T-helper 1 cell treated with Interleukin-12 subunit alpha and Interleukin-12 subunit beta and Interleukin-4 antibody, amounts not matched to agents 30 μg/mL and 1 μg/mL, for 36 hours (primary cell): ENCODE measurements at regions not wholly inside any gene's neighbourhood (a gene's known extent, or its start where the extent isn't known, plus 50 kb on each side); places are given as distances from the start of the nearest gene placed in this dataset.

Experiments used
- H3K27ac Mint-ChIP-seq: one replicate; pipeline ENCODE4 v1.8.0; 2021; ENCODE audit warnings: mild to moderate bottlenecking, mixed read lengths
- H3K27me3 Mint-ChIP-seq: one replicate; pipeline ENCODE4 v1.8.0; 2021; ENCODE audit warnings: low read depth, mixed read lengths
- H3K36me3 Mint-ChIP-seq: one replicate; pipeline ENCODE4 v1.8.0; 2021; ENCODE audit warnings: low read depth, mixed read lengths
- H3K4me1 Mint-ChIP-seq: one replicate; pipeline ENCODE4 v1.8.0; 2021; ENCODE audit warnings: low read depth, mixed read lengths
- H3K4me3 Mint-ChIP-seq: one replicate; pipeline ENCODE4 v1.8.0; 2021; ENCODE audit warnings: mild to moderate bottlenecking, moderate library complexity, mixed read lengths
- H3K9me3 Mint-ChIP-seq: one replicate; pipeline ENCODE4 v1.8.0; 2021; ENCODE audit warnings: mixed read lengths

- Mint-ChIP-seq H3K27ac (no peak overlapping the region), H3K27me3 (no peaks in the 10 kb centered on the region), H3K36me3 (no peaks in the 10 kb centered on the region), H3K9me3 (no peaks in the 10 kb centered on the region), H3K4me1 (no peaks in the 10 kb centered on the region), H3K4me3 (no peak overlapping the region)
Measured at GRCh38 chr22:48897645-48898370, 929.9 kb downstream of the BRD1 start.

- H3K27me3 Mint-ChIP-seq = no peaks in the 10 kb centered on the region
- H3K36me3 Mint-ChIP-seq = no peaks in the 10 kb centered on the region
- no peak overlapping the region for H3K27ac Mint-ChIP-seq
- H3K9me3 Mint-ChIP-seq = no peaks in the 10 kb centered on the region
- H3K4me1 Mint-ChIP-seq = no peaks in the 10 kb centered on the region
- no peak overlapping the region for H3K4me3 Mint-ChIP-seq
Measured at GRCh38 chr22:48896766-48897644, 930.7 kb downstream of the BRD1 start.

GRCh38 chr22:48895831-48896765 lies 931.6 kb downstream of the BRD1 start:
- Mint-ChIP-seq H3K27ac (no peak overlapping the region), H3K9me3 (no peaks in the 10 kb centered on the region), H3K4me3 (no peak overlapping the region)

DNA sequence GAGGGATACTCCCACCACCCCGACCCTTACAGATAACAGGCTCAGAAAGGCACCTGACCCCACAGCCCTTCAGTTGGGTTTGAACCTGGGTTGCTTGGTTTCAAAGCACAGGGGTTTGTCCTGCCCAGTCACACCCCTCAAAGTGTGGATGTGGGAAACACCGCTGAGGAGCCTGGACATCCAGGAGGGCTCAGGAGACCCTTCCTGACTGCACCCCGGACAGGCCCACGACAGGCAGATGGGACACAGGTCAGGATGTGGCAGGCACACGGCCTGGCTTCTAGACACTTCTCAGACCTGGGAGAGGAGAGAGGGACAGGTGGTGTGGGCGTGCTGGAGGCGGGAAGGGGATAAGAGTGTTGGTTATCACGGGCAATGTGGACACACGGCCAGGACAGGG lies 932.3 kb downstream of the BRD1 start:
- Mint-ChIP-seq H3K9me3 (no peaks in the 10 kb centered on the region), H3K4me3 (no peak overlapping the region), H3K4me1 (no peaks in the 10 kb centered on the region), H3K27me3 (no peaks in the 10 kb centered on the region), H3K36me3 (no peaks in the 10 kb centered on the region), H3K27ac (no peak overlapping the region)

More at GRCh38 chr22:48895831-48896765, 931.6 kb downstream of the BRD1 start:
- H3K27me3 Mint-ChIP-seq = no peaks in the 10 kb centered on the region
- H3K4me1 Mint-ChIP-seq = no peaks in the 10 kb centered on the region
- H3K36me3 Mint-ChIP-seq = no peaks in the 10 kb centered on the region

DNA sequence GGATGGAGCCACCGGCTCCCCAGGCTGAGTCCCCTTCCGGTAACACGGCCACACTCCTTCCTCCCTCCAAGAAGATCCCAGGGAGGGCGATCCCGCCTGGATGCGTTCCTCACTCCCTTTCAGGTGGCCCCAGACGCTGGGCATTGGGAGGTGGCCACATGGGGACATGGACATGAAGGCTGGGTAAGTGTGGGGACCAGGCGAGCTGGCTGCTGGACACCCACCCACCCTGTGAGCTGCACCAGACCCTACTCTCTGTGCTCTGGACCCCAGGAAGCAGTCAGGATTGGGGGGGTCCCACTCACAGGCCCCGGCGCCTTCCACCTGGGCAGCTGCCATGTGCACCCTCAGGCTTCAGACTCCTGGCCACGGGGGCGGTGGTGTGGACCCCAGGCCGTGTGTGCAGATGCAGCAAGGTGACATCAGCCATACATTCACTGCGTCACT lies 932.8 kb downstream of the BRD1 start:
- Mint-ChIP-seq H3K9me3 (no peaks in the 10 kb centered on the region), H3K4me1 (no peaks in the 10 kb centered on the region), H3K36me3 (no peaks in the 10 kb centered on the region), H3K4me3 (no peak overlapping the region), H3K27me3 (no peaks in the 10 kb centered on the region), H3K27ac (no peak overlapping the region)

DNA sequence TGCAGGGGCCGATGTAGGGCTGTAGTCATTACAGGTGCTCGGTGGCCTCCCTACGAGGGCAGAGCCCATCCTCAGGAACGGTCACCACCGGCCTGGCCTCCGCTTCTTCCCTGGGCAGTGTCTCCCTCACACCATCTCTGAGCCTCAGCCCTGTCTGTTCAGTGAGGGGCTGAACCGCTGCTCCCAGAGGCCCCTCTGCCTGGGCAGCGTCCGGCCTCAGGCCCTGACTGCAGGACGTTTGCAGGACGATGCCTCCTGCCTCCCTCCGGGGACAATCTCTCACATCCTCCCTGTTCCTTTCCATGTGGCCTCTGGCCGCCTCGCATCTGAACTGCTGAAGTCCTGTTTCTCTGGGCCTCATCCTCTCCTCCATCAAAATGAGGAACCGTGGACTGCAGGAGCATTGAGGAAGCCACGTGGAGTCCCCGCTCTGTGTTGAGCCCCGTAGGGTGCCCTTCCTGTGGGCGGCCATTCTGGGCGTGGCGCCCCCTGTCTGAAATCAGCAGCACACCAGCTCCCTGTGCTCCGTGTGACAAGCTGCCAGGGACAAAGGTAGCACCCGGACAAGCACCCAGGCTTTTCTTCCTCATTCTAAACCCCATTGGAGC lies 933.5 kb downstream of the BRD1 start:
- Mint-ChIP-seq H3K27me3 (no peaks in the 10 kb centered on the region), H3K4me3 (no peak overlapping the region), H3K4me1 (no peaks in the 10 kb centered on the region), H3K27ac (no peak overlapping the region), H3K36me3 (no peaks in the 10 kb centered on the region), H3K9me3 (no peaks in the 10 kb centered on the region)

DNA sequence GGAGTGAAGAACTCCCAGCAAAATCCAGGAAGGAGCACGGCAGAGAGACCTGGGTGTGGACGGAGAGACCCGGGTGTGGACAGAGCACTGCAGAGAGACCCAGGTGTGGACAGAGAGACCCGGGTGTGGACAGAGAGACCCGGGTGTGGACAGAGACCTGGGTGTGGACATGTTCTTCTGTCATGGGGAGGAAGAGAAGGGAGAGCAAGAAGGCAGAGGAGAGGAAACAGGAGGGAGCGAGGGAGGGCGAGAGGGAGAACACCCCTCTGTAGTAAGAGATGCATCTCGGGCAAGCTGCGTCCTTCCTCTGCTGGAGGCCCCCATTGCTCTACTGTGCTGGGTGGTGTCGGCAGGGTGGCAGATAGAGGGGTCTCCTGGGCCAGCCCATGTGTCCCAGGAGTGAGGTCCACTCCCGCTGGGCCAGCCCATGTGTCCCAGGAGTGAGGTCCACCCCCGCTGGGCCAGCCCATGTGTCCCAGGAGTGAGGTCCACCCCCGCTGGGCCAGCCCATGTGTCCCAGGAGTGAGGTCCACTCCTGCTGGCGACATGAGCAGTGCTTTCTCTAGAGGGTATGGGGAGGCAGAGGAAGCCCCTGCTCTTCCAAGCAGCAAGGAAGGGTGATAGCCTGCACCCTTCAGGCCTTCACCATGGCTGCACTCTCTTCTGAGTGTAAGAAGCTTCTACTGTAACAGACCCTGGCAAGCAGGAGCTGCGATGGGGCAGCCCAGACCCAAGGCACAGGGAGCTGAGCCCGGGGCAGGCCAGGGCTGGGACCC lies 934.2 kb downstream of the BRD1 start:
- Mint-ChIP-seq H3K36me3 (no peaks in the 10 kb centered on the region), H3K4me3 (no peak overlapping the region), H3K27me3 (no peaks in the 10 kb centered on the region), H3K9me3 (no peaks in the 10 kb centered on the region), H3K27ac (no peak overlapping the region), H3K4me1 (no peaks in the 10 kb centered on the region)

DNA sequence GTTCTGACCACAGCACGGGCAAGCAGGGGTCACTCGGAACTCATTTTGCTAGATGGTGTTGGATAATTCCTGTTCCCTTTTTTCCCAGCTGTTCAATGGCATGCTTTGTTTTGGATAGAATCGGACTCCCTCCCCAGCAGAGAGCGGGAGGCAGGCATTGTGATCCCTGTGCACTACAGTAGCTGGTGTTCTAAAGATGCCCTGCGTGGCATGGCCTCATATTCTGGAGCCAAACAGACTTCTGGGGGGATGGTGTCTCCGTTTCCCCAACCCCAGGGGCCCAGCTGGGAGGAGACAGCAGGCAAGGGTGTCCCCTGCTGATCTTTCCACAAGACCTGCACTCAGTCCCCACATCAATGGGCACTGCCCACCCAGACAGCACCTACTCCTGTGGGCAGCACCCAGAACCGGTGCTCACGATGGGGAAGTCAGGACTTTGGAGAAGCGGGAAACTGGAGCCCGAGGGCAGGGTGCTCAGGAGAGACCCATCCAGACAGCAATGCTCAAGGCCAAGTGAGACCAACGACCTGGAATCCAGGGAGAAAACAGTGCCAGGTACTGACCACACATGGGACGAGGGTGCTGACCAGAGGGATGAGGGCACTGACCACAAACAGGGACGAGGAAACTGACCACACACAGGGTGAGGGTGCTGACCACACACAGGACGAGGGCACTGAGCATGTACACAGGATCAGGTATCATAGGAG lies 934.9 kb downstream of the BRD1 start:
- H3K4me3 Mint-ChIP-seq = no peak overlapping the region
- H3K27ac Mint-ChIP-seq = no peak overlapping the region
- no peaks in the 10 kb centered on the region for H3K9me3 Mint-ChIP-seq
- no peaks in the 10 kb centered on the region for H3K36me3 Mint-ChIP-seq
- H3K27me3 Mint-ChIP-seq = no peaks in the 10 kb centered on the region
- H3K4me1 Mint-ChIP-seq = no peaks in the 10 kb centered on the region

DNA sequence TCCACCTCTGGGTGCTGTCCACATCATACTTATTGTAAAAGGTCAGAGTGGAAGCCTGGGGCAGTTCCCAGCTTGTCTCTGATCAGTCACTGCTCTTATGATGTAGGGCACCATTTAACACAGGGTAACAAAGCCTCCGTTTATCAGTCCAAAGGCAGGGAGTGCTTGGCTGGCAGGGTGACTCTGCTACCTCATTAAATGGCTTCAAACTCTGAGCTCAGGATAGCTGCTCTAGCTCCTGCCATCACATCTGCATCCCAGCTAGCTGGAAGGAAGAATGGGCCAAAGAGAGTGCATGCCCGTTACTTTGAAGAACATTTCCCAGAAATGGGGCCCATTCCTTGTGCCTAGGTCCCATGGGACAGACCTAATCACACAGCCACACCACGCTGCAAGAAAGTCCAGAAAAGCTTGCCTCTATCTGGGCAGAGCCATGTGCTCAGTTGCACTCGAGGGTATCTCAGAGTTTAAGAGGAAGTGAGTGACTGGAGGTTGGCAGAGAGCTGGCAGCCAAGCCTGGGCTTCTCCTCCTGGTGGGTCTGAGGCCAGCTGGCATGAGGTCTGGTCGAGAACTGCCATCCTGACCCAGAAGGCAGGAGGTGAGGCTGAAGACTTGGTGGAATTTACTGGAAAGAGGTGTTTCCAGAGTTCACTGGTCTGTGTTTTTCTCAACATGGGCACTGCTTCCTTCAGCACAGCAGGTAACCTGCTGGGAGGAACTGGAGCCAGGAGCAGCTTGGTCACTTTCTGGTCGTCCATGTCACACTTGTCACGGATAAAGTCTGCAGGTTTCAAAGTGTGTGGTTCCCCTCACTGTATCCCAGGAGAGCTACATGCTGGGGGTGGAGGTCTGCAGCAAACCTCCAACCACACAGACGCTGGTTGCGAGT lies 935.7 kb downstream of the BRD1 start:
- H3K4me1 Mint-ChIP-seq = no peaks in the 10 kb centered on the region
- H3K36me3 Mint-ChIP-seq = no peaks in the 10 kb centered on the region
- H3K27ac Mint-ChIP-seq = no peak overlapping the region
- H3K27me3 Mint-ChIP-seq = no peaks in the 10 kb centered on the region
- H3K9me3 Mint-ChIP-seq = no peaks in the 10 kb centered on the region
- H3K4me3 Mint-ChIP-seq = no peak overlapping the region

DNA sequence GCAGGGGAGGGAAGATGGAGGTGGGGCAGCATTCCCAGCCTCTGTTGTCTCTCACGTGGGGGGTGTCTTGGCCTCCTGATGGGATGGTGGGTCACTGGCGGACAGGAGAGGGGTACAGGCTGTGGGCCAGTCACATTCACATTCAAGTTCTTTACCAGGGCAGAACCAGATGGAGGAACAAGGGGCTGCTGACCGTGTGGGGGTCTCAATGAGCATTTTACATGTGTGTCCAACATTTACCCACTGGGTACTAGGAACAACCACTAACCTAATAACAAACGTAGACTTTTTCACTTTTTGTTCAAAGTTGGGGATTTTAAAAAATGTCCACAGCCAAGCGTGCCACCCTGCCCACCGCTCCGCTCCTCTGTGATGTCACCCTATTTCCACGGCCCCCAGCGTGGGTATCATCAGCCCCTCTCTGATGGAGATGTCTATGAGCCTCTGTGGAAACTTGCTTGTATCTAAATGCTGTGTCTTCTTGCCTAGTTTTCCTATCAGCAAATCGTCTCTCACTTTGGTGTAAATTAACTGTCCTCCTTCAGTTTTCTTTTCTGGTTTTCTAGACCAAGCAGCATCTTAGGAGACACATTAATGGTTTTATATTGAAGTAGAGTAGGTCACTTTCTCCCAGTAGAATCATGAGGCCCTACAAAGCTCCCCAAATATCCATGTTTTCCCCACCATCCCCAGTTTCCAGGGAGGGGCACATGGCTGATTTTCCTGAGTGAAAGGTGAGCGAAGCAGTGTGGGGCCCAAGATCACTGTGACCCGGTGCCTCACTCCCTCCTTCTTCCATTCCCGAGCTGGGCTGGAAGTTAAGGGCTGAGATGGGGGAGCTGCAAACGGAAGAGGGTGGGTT lies 936.7 kb downstream of the BRD1 start:
- Mint-ChIP-seq H3K4me1 (no peaks in the 10 kb centered on the region), H3K9me3 (no peaks in the 10 kb centered on the region), H3K4me3 (no peak overlapping the region), H3K27ac (no peak overlapping the region), H3K36me3 (no peaks in the 10 kb centered on the region), H3K27me3 (no peaks in the 10 kb centered on the region)

DNA sequence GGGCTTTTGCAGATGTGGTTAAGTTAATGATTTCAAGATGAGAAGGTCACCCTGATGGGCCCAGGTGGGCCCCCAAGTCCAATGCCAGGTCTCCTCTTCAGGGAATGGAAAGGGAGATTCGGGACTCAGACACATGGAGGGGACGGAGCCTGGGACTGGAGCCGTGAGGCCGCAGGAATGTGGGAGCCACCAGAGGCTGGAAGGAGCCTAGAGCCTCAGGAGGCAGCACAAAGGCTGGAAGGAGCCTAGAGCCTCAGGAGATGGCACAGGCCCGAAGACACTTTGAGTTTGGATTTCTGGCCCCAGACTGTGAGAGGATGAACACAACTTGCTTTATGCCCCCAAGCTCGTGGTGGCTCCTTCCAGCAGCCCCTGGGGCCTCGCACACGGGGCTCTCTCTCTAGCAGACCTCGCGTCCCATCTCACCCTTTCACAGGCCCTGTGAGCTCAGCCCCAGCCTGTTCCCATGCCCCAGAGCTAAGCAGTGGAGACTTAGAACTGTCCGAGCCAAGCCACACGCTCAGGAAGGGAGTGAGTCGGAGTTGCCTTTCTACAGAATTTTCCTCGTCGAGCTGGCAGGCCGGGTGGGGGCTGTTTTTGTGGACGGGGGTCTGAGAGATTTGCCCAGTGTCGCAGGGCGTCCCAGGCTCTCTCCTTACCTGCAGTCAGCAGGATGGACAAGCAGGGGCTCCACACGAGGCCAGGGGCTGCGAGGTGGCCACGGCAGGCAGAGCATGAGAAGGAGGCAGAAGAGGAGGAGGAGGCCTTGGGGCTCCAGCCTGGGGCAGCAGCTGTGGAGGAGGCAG lies 937.6 kb downstream of the BRD1 start:
- no peaks in the 10 kb centered on the region for H3K9me3 Mint-ChIP-seq
- no peaks in the 10 kb centered on the region for H3K36me3 Mint-ChIP-seq
- no peaks in the 10 kb centered on the region for H3K4me1 Mint-ChIP-seq
- no peaks in the 10 kb centered on the region for H3K27me3 Mint-ChIP-seq
- H3K4me3 Mint-ChIP-seq = no peak overlapping the region
- no peak overlapping the region for H3K27ac Mint-ChIP-seq
